Astrocyte of the cerebellum (primary cell): ENCODE measurements at regions not wholly inside any gene's neighbourhood (a gene's known extent, or its start where the extent isn't known, plus 50 kb on each side); places are given as distances from the start of the nearest gene placed in this dataset.

Source experiments
- DNase-seq: peaks from one replicate; pipeline ENCODE4 v3.0.0-alpha.2; 2011; ENCODE audit warnings: low read depth
- H3K4me3 ChIP-seq: 2 replicates; pipeline ENCODE4 v1.5.1; 2011; ENCODE audit warnings: mild to moderate bottlenecking, low read depth, low read length, moderate library complexity
- in situ Hi-C: cut with HindIII; loops from 2 replicates; pipeline ENCODE4 v1.10.0; 2017; ENCODE audit warnings: low sequenced_read_pairs
- TF ChIP-seq, protein P1 (sequence below): IDR thresholded peaks from 2 replicates; pipeline ENCODE4 v1.5.1; 2012; ENCODE audit warnings: low read length, low read depth, moderate library complexity, mild to moderate bottlenecking; ENCODE audit errors: missing control alignments

DNA sequence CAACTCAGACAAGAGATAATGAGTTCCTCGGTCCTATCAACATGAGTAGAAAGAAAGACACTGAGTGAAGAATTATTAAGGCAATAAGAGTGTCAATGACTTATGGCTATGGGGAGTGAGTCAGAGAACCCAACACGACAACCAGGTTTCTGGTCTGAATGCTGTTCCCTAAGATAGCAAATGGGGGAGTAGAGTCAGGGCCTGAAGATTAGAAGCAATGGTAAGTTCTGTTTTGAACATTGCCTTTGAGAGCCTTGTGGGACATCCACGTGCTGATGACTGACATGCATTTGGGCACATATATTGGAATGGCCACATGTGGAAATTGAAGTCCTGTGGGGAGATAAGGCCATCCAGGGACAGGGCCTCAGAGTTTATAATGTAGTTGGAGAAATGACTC is 254.4 kb upstream of the TCF21 start:
- TF ChIP-seq, protein P1, sequence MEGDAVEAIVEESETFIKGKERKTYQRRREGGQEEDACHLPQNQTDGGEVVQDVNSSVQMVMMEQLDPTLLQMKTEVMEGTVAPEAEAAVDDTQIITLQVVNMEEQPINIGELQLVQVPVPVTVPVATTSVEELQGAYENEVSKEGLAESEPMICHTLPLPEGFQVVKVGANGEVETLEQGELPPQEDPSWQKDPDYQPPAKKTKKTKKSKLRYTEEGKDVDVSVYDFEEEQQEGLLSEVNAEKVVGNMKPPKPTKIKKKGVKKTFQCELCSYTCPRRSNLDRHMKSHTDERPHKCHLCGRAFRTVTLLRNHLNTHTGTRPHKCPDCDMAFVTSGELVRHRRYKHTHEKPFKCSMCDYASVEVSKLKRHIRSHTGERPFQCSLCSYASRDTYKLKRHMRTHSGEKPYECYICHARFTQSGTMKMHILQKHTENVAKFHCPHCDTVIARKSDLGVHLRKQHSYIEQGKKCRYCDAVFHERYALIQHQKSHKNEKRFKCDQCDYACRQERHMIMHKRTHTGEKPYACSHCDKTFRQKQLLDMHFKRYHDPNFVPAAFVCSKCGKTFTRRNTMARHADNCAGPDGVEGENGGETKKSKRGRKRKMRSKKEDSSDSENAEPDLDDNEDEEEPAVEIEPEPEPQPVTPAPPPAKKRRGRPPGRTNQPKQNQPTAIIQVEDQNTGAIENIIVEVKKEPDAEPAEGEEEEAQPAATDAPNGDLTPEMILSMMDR = no peak
- in situ Hi-C loops = no loop called here
- DNase-seq = no peak
- H3K4me3 ChIP-seq = no peak overlapping the region

DNA sequence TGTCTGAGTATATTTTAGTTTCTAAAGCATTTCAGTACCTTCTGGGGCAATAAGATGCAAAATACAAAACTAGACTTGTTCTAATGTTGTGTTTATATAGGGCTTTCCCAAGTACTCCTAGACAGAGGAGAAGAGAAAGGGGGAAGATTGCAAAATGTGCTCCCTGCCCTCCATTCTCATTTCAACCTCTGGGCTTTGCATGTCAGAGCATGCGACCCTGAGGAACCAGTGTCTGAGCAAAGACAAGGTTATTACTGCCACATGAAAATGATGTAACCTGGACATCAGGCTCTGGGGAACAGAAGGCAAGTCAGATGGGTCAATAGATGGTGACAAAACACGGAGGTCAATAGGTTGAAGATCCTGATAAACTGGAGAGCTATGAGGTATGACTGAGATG is 253.5 kb upstream of the TCF21 start:
- no peak overlapping the region for H3K4me3 ChIP-seq
- DNase-seq = no peak
- TF ChIP-seq, protein P1 = no peak
- in situ Hi-C loops = no loop called here

DNA sequence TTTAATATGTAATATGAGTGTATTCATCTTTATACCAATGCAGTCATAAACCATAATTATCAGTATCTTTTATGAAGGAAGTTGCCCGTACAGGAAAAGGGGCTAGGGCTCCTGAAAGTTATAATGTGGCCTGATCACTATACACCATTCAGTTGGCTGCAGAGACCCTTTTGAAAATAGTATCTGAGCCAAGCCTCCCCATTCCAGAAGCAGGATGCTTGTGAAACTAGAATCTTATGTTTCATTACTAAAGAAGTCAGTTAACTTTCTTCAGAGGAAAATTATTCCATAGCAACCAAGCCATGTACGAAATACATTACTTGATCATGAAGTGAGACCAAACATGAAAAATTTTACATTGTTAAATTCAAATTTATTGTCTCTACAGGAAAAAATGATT is 251.5 kb upstream of the TCF21 start:
- TF ChIP-seq, protein P1 = no peak
- in situ Hi-C loops = no loop called here
- no peak for DNase-seq
- no peak overlapping the region for H3K4me3 ChIP-seq

DNA sequence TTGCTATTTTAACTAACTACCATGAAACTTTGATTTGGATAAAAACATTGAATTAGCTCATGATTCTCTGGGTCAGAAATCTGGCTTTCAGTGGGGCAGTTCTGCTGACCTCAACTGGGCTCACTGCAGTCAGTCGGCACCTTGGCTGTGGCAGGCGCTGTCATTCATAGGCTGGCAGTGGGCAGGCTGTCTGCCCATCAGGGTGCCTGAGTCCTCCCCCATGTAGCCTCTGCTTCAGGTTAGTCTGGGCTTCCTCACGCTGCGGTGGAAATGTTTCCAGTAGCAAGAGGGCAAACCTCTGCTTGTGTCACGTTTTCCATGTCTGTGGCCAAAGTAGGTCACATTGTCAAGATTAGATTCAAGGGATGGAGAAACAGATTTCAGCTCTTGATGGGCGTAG is 251.0 kb upstream of the TCF21 start:
- no peak overlapping the region for H3K4me3 ChIP-seq
- TF ChIP-seq, protein P1 = no peak
- in situ Hi-C loops = no loop called here
- DNase-seq = no peak

DNA sequence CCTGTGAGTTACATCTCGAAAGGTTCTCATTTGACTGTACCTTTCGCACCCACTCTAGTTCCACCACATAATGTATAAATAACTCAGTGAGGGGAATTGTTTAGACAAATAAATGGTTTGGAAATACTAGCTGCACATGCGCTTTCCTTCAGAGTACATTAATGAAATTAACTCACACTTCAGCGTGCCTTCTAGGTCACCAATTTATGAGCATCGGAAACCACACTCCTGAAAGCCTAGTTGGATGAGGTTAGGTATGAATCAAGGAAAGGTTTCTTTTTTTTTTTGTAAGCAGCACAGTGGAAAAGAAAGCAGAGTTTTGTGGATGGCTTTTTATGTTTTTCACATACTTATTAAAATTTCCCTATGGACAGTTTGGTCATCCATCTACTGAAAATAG is 247.8 kb upstream of the TCF21 start:
- H3K4me3 ChIP-seq = no peak overlapping the region
- in situ Hi-C loops = no loop called here
- TF ChIP-seq, protein P1 = no peak
- DNase-seq = no peak

DNA sequence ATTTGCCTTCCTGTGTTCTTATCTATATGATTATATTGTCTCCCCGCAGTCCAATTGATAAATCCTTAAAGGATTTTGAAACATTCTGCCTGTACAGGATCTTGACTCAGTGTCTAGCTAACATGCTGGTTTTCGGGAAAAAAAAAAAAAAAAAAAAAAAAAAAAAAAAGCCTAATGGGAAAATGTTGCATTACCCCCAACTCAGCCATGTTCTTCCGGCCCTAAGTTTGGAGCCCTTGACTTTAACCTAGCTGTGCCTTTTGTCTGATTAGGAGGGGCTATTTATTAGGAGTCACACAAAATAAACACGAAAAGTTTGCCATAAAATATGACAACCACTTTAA is 244.4 kb upstream of the TCF21 start:
- TF ChIP-seq, protein P1 = no peak
- in situ Hi-C loops = no loop called here
- DNase-seq = no peak
- H3K4me3 ChIP-seq = no peak overlapping the region
